ENCODE measurements at regions not wholly inside any gene's neighbourhood (a gene's known extent, or its start where the extent isn't known, plus 50 kb on each side); places are given as distances from the start of the nearest gene placed in this dataset.

GRCh38 chr13:99688776-99689175 is 187.5 kb downstream of the TM9SF2 start:
- H3K4me1 ChIP-seq = no peaks in the 10 kb centered on the region
- H3K9me3 ChIP-seq = no peaks in the 10 kb centered on the region
- DNase-seq = no peak
- no peak overlapping the region for H3K4me3 ChIP-seq
- intact Hi-C loops (cut with DNase I) = no loop called here
- no peak for ATAC-seq
- H3K36me3 ChIP-seq = no peaks in the 10 kb centered on the region
- TF ChIP-seq CTCF (IDR thresholded peaks at IDR 0.05) = no peak
- no peak overlapping the region for H3K27ac ChIP-seq
- no peaks in the 10 kb centered on the region for H3K27me3 ChIP-seq

GRCh38 chr13:99687723-99688397 is 186.6 kb downstream of the TM9SF2 start:
- Histone ChIP-seq H3K27me3 (no peaks in the 10 kb centered on the region), H3K9me3 (no peaks in the 10 kb centered on the region), H3K36me3 (no peaks in the 10 kb centered on the region), H3K4me1 (no peaks in the 10 kb centered on the region), H3K4me3 (no peak overlapping the region), H3K27ac (no peak overlapping the region)
- no peak for TF ChIP-seq CTCF (IDR thresholded peaks at IDR 0.05)
- ATAC-seq (no peak), DNase-seq (no peak)
- intact Hi-C loops (cut with DNase I) = no loop called here

GRCh38 chr13:99686944-99687411 is 185.7 kb downstream of the TM9SF2 start:
- DNase-seq (no peak), ATAC-seq (no peak)
- no peak for TF ChIP-seq CTCF (IDR thresholded peaks at IDR 0.05)
- Histone ChIP-seq H3K36me3 (no peaks in the 10 kb centered on the region), H3K27me3 (no peaks in the 10 kb centered on the region), H3K4me1 (no peaks in the 10 kb centered on the region), H3K27ac (no peak overlapping the region), H3K9me3 (no peaks in the 10 kb centered on the region), H3K4me3 (no peak overlapping the region)
- intact Hi-C loops (cut with DNase I) = no loop called here

- H3K9me3 ChIP-seq = no peaks in the 10 kb centered on the region
- DNase-seq = no peak
- ATAC-seq = peak; percentile 14
- no peaks in the 10 kb centered on the region for H3K4me1 ChIP-seq
- no peaks in the 10 kb centered on the region for H3K36me3 ChIP-seq
- H3K27me3 ChIP-seq = no peaks in the 10 kb centered on the region
- no peak overlapping the region for H3K27ac ChIP-seq
- H3K4me3 ChIP-seq = no peak overlapping the region
- no peak for TF ChIP-seq CTCF (IDR thresholded peaks at IDR 0.05)
- intact Hi-C loops (cut with DNase I) = no loop called here
These were observed 184.9 kb downstream of the TM9SF2 start for GRCh38 chr13:99686157-99686572.

GRCh38 chr13:99681695-99682094 is 180.4 kb downstream of the TM9SF2 start:
- no peak for TF ChIP-seq CTCF (IDR thresholded peaks at IDR 0.05)
- Histone ChIP-seq H3K4me1 (no peaks in the 10 kb centered on the region), H3K9me3 (no peaks in the 10 kb centered on the region), H3K27ac (no peak overlapping the region), H3K27me3 (no peaks in the 10 kb centered on the region), H3K4me3 (no peak overlapping the region), H3K36me3 (no peaks in the 10 kb centered on the region)
- DNase-seq = no peak
- no peak for ATAC-seq
- intact Hi-C loops (cut with DNase I) = no loop called here

Data from left lung (tissue), 4 donors.